ENCODE measurements at regions not wholly inside any gene's neighbourhood (a gene's known extent, or its start where the extent isn't known, plus 50 kb on each side); places are given as distances from the start of the nearest gene placed in this dataset.

GRCh38 chr15:99443056-99443756, 122.6 kb upstream of the MEF2A start:
- TF ChIP-seq CTCF (IDR thresholded peaks at IDR 0.05) (no peak), POLR2A (IDR thresholded peaks at IDR 0.05) (no peak)
